Gastrocnemius medialis (tissue), 4 donors: ENCODE measurements at regions not wholly inside any gene's neighbourhood (a gene's known extent, or its start where the extent isn't known, plus 50 kb on each side); places are given as distances from the start of the nearest gene placed in this dataset.

Experiments used
- ATAC-seq, 2 donors: fragments of 150-250 bp; one replicate each; pipeline ENCODE4 v1.9.1; 2016
- DNase-seq, 2 donors: peaks; one replicate each; pipeline ENCODE4 v3.0.0-alpha.2; 2019
- H3K27ac ChIP-seq, 4 donors: fragments of 200-600 bp; sonication (generic); 1 replicate in 1 of 4; 2 replicates in 3 of 4; pipeline ENCODE4 v1.5.1; 2016 to 2018; ENCODE audit warnings: mild to moderate bottlenecking in 2 of 4, moderate library complexity in 1 of 4
- H3K27me3 ChIP-seq, 3 donors: fragments of 200-600 bp; sonication (generic) in 2 of 3; 1 replicate in 1 of 3; 2 replicates in 2 of 3; pipeline versions ENCODE4 v1.5.1 to v1.6.0; 2016 to 2019; ENCODE audit warnings: mild to moderate bottlenecking in 1 of 3, moderate library complexity in 1 of 3
- H3K36me3 ChIP-seq, 2 donors: fragments of 200-600 bp; sonication (generic) in 1 of 2; one replicate each; pipeline ENCODE4 v1.5.1; 2017 to 2018
- H3K4me1 ChIP-seq, 2 donors: fragments of 200-600 bp; sonication (generic) in 1 of 2; one replicate each; pipeline ENCODE4 v1.5.1; 2016 to 2017; ENCODE audit warnings: mild to moderate bottlenecking in 2 of 2
- H3K4me3 ChIP-seq, 4 donors: fragments of 200-600 bp; sonication (generic) in 3 of 4; 1 replicate in 1 of 4; 2 replicates in 3 of 4; pipeline ENCODE4 v1.5.1; 2016 to 2019; ENCODE audit warnings: mild to moderate bottlenecking in 2 of 4
- H3K9me3 ChIP-seq, 3 donors: fragments of 200-600 bp; sonication (generic) in 2 of 3; 1 replicate in 1 of 3; 2 replicates in 2 of 3; pipeline ENCODE4 v1.5.1; 2016 to 2019
- CTCF ChIP-seq, 5 experiments: fragments of 450-650 bp in 3 of 5; fragments of 200-600 bp in 2 of 5; sonication (generic) in 2 of 5; IDR thresholded peaks in 4 of 5; conservative IDR thresholded peaks in 1 of 5; 1 replicate in 4 of 5; 2 replicates in 1 of 5; pipeline ENCODE4 v1.5.1; 2016 to 2019; ENCODE audit warnings: antibody characterized with exemption in 5 of 5, mild to moderate bottlenecking in 3 of 5, moderate library complexity in 3 of 5
- POLR2A ChIP-seq, 2 donors: fragments of 450-650 bp; IDR thresholded peaks; one replicate each; pipeline ENCODE4 v1.6.1; 2017; ENCODE audit warnings: antibody characterized with exemption in 2 of 2, mild to moderate bottlenecking in 2 of 2, moderate library complexity in 2 of 2
- in situ Hi-C, 4 donors: fragments of 200-750 bp; cut with MboI; loops; one replicate each; pipeline versions ENCODE4 v1.15.0 to v1.8.0; 2017; ENCODE audit warnings: low sequenced_read_pairs in 4 of 4
- intact Hi-C: fragments of 100-400 bp; cut with DNase I; formaldehyde crosslinking; loops from one replicate; pipeline ENCODE4 v1.15.1; 2023; ENCODE audit warnings: low total_unique reads

DNA sequence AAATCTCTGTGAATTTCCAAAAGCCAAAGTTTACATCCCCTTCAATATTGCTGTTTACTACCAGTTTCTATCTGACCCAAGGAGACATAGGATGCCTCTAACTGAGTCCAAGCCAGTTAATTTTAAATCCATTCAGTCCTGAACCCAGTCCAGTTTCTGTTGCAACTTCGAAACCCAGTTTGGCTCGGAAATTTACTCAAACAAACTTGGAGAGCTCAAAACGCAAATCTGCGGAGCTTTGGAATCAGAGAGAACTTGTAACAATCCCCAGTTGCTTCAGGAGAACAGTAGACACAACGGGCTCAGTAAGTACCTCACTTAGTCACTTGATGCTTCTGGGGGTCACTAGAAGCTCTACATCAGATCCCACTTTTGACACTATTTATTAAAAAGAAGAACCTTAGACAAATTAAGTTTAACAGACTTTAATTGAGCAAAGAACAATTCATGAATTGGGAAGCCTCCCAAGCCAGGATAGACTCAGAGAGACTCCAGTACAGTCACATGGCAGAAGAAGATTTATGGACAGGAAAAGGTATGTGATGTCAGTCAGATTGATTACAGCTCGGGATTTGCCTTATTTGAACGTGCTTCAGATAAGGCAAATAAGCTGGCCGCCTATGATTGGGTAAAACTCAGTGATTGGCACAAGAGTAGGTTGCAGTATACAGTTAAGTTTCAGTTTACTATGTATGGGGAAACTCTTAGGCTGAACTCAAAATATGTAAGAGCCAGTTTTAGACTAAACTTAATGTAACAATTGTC is 118.0 kb downstream of the RFPL4B start:
- in situ Hi-C loops (no loop called here), intact Hi-C loops (no loop called here)
- TF ChIP-seq POLR2A (IDR thresholded peaks at IDR 0.05) (no peak), CTCF (IDR thresholded peaks at IDR 0.05 in 4 of 5, conservative IDR thresholded peaks at IDR 0.05 in 1 of 5) (no peak)
- ATAC-seq (no peak), DNase-seq (no peak)
- Histone ChIP-seq H3K9me3 (no peaks in the 10 kb centered on the region), H3K4me1 (no peaks in the 10 kb centered on the region), H3K27me3 (no peaks in the 10 kb centered on the region), H3K4me3 (no peak overlapping the region), H3K27ac (no peak overlapping the region), H3K36me3 (no peaks in the 10 kb centered on the region)

DNA sequence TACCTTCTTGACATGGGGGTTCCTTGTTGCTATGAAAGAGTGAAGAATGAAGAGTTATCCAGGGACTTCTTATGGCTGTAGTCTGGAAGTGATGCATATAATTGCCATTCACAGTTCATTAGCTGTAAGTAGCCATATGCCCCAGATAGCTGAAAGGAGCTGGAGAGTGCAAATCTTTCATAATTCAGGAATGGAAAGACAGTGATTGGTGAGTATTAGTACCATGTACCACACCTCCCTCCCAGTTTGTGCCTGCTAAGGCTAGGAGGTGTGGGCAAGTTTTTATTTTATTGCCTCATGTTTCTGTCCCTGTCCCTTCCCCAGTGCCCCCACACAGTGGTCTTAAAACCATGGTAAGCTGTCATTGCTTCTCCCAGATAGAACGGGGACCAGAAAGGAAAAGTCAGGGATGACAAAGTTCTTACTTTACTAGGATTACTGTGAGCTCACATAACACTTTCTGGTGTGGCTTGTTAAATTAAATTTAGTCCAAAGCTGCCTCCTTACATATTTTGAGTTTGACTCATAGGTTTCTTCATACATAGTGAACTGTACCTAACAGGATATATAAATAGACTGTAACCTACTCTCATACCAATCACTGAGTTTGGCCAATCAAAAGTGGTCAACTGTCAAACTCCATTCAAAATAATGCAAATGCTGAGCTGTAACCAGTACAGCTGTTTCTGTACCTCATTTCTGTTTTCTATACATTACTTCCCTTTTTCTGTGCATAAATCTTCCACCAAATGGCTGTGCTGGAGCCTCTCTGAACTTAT is 119.4 kb downstream of the RFPL4B start:
- intact Hi-C loops (no loop called here), in situ Hi-C loops (no loop called here)
- Histone ChIP-seq H3K27me3 (no peaks in the 10 kb centered on the region), H3K36me3 (no peaks in the 10 kb centered on the region), H3K4me1 (no peaks in the 10 kb centered on the region), H3K27ac (no peak overlapping the region), H3K9me3 (no peaks in the 10 kb centered on the region), H3K4me3 (no peak overlapping the region)
- TF ChIP-seq CTCF (IDR thresholded peaks at IDR 0.05 in 4 of 5, conservative IDR thresholded peaks at IDR 0.05 in 1 of 5), result no peak
- TF ChIP-seq POLR2A (IDR thresholded peaks at IDR 0.05), result no peak
- no peak for DNase-seq
- no peak for ATAC-seq

- Histone ChIP-seq H3K9me3 (no peaks in the 10 kb centered on the region), H3K4me1 (no peaks in the 10 kb centered on the region), H3K4me3 (no peak overlapping the region), H3K36me3 (no peaks in the 10 kb centered on the region), H3K27ac (no peak overlapping the region), H3K27me3 (no peaks in the 10 kb centered on the region)
- no peak for DNase-seq
- no peak for TF ChIP-seq CTCF (IDR thresholded peaks at IDR 0.05 in 4 of 5, conservative IDR thresholded peaks at IDR 0.05 in 1 of 5)
- no peak for TF ChIP-seq POLR2A (IDR thresholded peaks at IDR 0.05)
- intact Hi-C loops, result no loop called here
- ATAC-seq, result no peak
- in situ Hi-C loops, result no loop called here
These were observed 121.2 kb downstream of the RFPL4B start for GRCh38 chr6:112468359-112468758.

DNA sequence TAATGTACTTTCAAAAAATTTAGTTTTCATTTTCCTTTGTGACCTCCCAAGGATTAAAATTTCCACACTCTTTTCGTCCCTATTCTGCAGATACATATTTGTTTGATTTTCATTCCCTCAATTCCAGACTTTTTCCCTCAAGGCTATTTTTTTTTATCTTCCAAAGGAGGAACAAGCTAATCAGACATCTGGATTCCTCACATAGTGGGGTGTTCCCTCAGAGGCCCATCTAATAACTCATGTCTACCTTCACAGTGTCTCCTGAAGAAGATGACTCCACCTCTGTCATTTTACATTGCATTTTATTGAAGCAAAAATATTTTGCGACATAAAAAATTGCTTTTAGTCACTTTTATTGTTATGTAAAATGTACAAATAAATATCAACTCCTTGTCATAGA is 122.2 kb downstream of the RFPL4B start:
- intact Hi-C loops (no loop called here), in situ Hi-C loops (no loop called here)
- no peak for TF ChIP-seq POLR2A (IDR thresholded peaks at IDR 0.05)
- no peak for TF ChIP-seq CTCF (IDR thresholded peaks at IDR 0.05 in 4 of 5, conservative IDR thresholded peaks at IDR 0.05 in 1 of 5)
- H3K27ac ChIP-seq, result no peak overlapping the region
- no peak overlapping the region for H3K4me3 ChIP-seq
- ATAC-seq, result no peak
- no peaks in the 10 kb centered on the region for H3K27me3 ChIP-seq
- no peaks in the 10 kb centered on the region for H3K9me3 ChIP-seq
- no peak for DNase-seq
- H3K36me3 ChIP-seq, result no peaks in the 10 kb centered on the region
- H3K4me1 ChIP-seq, result no peaks in the 10 kb centered on the region
